H1 (cell line): ENCODE measurements at regions not wholly inside any gene's neighbourhood (a gene's known extent, or its start where the extent isn't known, plus 50 kb on each side); places are given as distances from the start of the nearest gene placed in this dataset.
"Not testable (repeated sequence)": the region's sequence is repeated elsewhere in the genome, so short reads cannot be mapped to it uniquely, and the experiment has no call there.

Source experiments
- CTCF ChIA-PET: fragments of 300-600 bp; sonication (Branson Sonifier 250); formaldehyde crosslinking; loops from one replicate; lab custom pipeline; 2021; ENCODE audit not compliant: partially characterized antibody; lab: Charles Lee
- POLR2A ChIA-PET: fragments of 300-600 bp; sonication (Branson Sonifier 250); formaldehyde crosslinking; loops from one replicate; lab custom pipeline; 2021; ENCODE audit warnings: inconsistent platforms; ENCODE audit not compliant: partially characterized antibody; lab: Charles Lee
- DNase-seq, 2 experiments: peaks; one replicate each; pipeline versions ENCODE4 v3.0.0 to v3.0.0-alpha.2; 2010 to 2022; ENCODE audit warnings: low spot score in 2 of 2, low read depth in 1 of 2, mixed read lengths in 1 of 2
- FAIRE-seq: peaks from 2 replicates; lab custom pipeline; 2011; peaks lifted over from hg19 to GRCh38; lab: Jason Lieb, UNC
- H2AFZ ChIP-seq: 2 replicates; pipeline ENCODE4 v1.8.1; 2012; ENCODE audit warnings: low read length, inconsistent platforms
- H2AK5ac ChIP-seq: 2 replicates; pipeline ENCODE4 v1.6.1; 2013; ENCODE audit warnings: low read depth, low read length
- H2BK120ac ChIP-seq: replicated peaks from 2 replicates; pipeline ENCODE3; 2013; ENCODE audit warnings: low read depth, low read length, inconsistent platforms
- H2BK12ac ChIP-seq: 2 replicates; pipeline ENCODE4 v1.6.1; 2013; ENCODE audit warnings: low read depth, low read length
- H2BK15ac ChIP-seq: 2 replicates; pipeline ENCODE4 v1.6.1; 2013; ENCODE audit warnings: low read length
- H2BK20ac ChIP-seq: 2 replicates; pipeline ENCODE4 v1.6.1; 2013; ENCODE audit warnings: low read length
- H2BK5ac ChIP-seq: 2 replicates; pipeline ENCODE4 v1.6.1; 2013; ENCODE audit warnings: low read depth, low read length
- H3K14ac ChIP-seq: 2 replicates; pipeline ENCODE4 v1.6.1; 2013; ENCODE audit warnings: inconsistent platforms; ENCODE audit not compliant: insufficient read length
- H3K18ac ChIP-seq: 2 replicates; pipeline ENCODE4 v1.6.1; 2013; ENCODE audit warnings: low read length; ENCODE audit errors: extremely low read depth
- H3K23ac ChIP-seq: 2 replicates; pipeline ENCODE4 v1.6.1; 2013; ENCODE audit warnings: inconsistent platforms; ENCODE audit not compliant: insufficient read length
- H3K23me2 ChIP-seq: 2 replicates; pipeline ENCODE4 v1.6.1; 2013; ENCODE audit warnings: low read depth, low read length
- H3K27ac ChIP-seq: 2 replicates; pipeline ENCODE4 v1.6.1; 2011; ENCODE audit warnings: low read depth, low read length, inconsistent platforms
- H3K27me3 ChIP-seq, 4 experiments: replicated peaks in 1 of 4; 1 replicate in 1 of 4; 2 replicates in 3 of 4; pipeline versions ENCODE4 v1.6.1 to v1.8.1; 2011 to 2013; ENCODE audit warnings: low read length in 3 of 4, mild to moderate bottlenecking in 3 of 4, inconsistent platforms in 2 of 4, mixed read lengths in 2 of 4, moderate library complexity in 1 of 4; ENCODE audit not compliant: control insufficient read depth in 3 of 4, insufficient read depth in 3 of 4; ENCODE audit errors: extremely low read depth in 1 of 4
- H3K36me3 ChIP-seq, 4 experiments: 2 replicates each; pipeline versions ENCODE4 v1.6.1 to v1.8.1; 2011 to 2013; ENCODE audit warnings: mild to moderate bottlenecking in 4 of 4, low read length in 3 of 4, moderate library complexity in 2 of 4, control low read depth in 1 of 4, inconsistent platforms in 1 of 4; ENCODE audit not compliant: insufficient read depth in 4 of 4, control insufficient read depth in 2 of 4
- H3K4ac ChIP-seq: replicated peaks from 2 replicates; pipeline ENCODE3; 2013; ENCODE audit warnings: low read length, low read depth, mixed read lengths, inconsistent platforms; ENCODE audit not compliant: insufficient read length
- H3K4me1 ChIP-seq, 4 experiments: replicated peaks in 1 of 4; 1 replicate in 1 of 4; 2 replicates in 3 of 4; pipeline versions ENCODE4 v1.6.1 to v1.8.1; 2011 to 2013; ENCODE audit warnings: low read length in 3 of 4, inconsistent platforms in 2 of 4, mixed read lengths in 1 of 4; ENCODE audit not compliant: insufficient read depth in 4 of 4, control insufficient read depth in 3 of 4
- H3K4me2 ChIP-seq, 2 experiments: 2 replicates each; pipeline versions ENCODE4 v1.6.1 to v1.8.1; 2011 to 2013; ENCODE audit warnings: low read depth in 2 of 2, low read length in 2 of 2, control low read depth in 1 of 2, inconsistent platforms in 1 of 2, mild to moderate bottlenecking in 1 of 2; ENCODE audit not compliant: insufficient read depth in 1 of 2
- H3K4me3 ChIP-seq, 4 experiments: fragments of 200-600, 300-600 bp in 1 of 4; sonication (generic), shearing (Covaris generic), sonication (Bioruptor Twin) in 1 of 4; 2 replicates each; pipeline versions ENCODE4 v1.5.1 to v1.8.1; 2011 to 2016; ENCODE audit warnings: low read length in 4 of 4, low read depth in 3 of 4, control low read depth in 2 of 4, inconsistent platforms in 2 of 4, mild to moderate bottlenecking in 2 of 4, mixed read lengths in 1 of 4, moderate library complexity in 1 of 4; ENCODE audit not compliant: insufficient read depth in 2 of 4; ENCODE audit errors: extremely low read depth in 1 of 4
- H3K56ac ChIP-seq: replicated peaks from 2 replicates; pipeline ENCODE3; 2013; ENCODE audit warnings: low read depth, mild to moderate bottlenecking, mixed read lengths, low read length, inconsistent platforms; ENCODE audit not compliant: insufficient read length
- H3K79me1 ChIP-seq: 2 replicates; pipeline ENCODE4 v1.6.1; 2013; ENCODE audit warnings: low read depth, low read length, control low read depth
- H3K79me2 ChIP-seq, 2 experiments: 2 replicates each; pipeline versions ENCODE4 v1.6.1 to v1.8.1; 2012 to 2013; ENCODE audit warnings: low read length in 2 of 2, mild to moderate bottlenecking in 2 of 2, inconsistent platforms in 1 of 2; ENCODE audit not compliant: insufficient read depth in 2 of 2, control insufficient read depth in 1 of 2
- H3K9ac ChIP-seq, 4 experiments: replicated peaks in 1 of 4; 1 replicate in 1 of 4; 2 replicates in 3 of 4; pipeline versions ENCODE4 v1.6.1 to v1.8.1; 2011 to 2013; ENCODE audit warnings: low read depth in 3 of 4, low read length in 3 of 4, control low read depth in 2 of 4, mild to moderate bottlenecking in 2 of 4, moderate library complexity in 2 of 4, inconsistent platforms in 1 of 4; ENCODE audit errors: extremely low read depth in 1 of 4
- H3K9me3 ChIP-seq, 2 experiments: 2 replicates each; pipeline versions ENCODE4 v1.6.1 to v1.8.1; 2012 to 2013; ENCODE audit warnings: mild to moderate bottlenecking in 2 of 2, moderate library complexity in 2 of 2, control low read depth in 1 of 2, inconsistent platforms in 1 of 2, low read depth in 1 of 2, low read length in 1 of 2, mixed read lengths in 1 of 2; ENCODE audit not compliant: insufficient read depth in 2 of 2
- H4K20me1 ChIP-seq, 2 experiments: replicated peaks in 1 of 2; 2 replicates each; pipeline versions ENCODE3 to v1.8.1; 2011 to 2013; ENCODE audit warnings: inconsistent platforms in 2 of 2, low read length in 2 of 2, mild to moderate bottlenecking in 1 of 2; ENCODE audit not compliant: insufficient read depth in 2 of 2, control insufficient read depth in 1 of 2
- H4K5ac ChIP-seq: 2 replicates; pipeline ENCODE4 v1.6.1; 2013; ENCODE audit warnings: low read length, low read depth, mixed read lengths, inconsistent platforms; ENCODE audit not compliant: insufficient read length
- H4K8ac ChIP-seq: 2 replicates; pipeline ENCODE4 v1.8.0; 2013; ENCODE audit warnings: mild to moderate bottlenecking, moderate library complexity, low read length, inconsistent platforms; ENCODE audit not compliant: insufficient read depth; ENCODE audit errors: extremely low read depth
- H4K91ac ChIP-seq: replicated peaks from 2 replicates; pipeline ENCODE3; 2013; ENCODE audit warnings: low read length, mixed read lengths, inconsistent platforms; ENCODE audit not compliant: insufficient read length
- WGBS, 2 experiments: shearing (Covaris generic) in 1 of 2; methylation state at CpG; one replicate each; pipeline versions ENCODE4 v1.1.6 to v1.1.7; 2013 to 2015; ENCODE audit warnings: low lambda C conversion rate in 2 of 2, mixed read lengths in 2 of 2, inconsistent platforms in 1 of 2, low coverage in 1 of 2, missing lambda C conversion rate in 1 of 2; ENCODE audit not compliant: insufficient replicate concordance in 2 of 2, insufficient coverage in 1 of 2, insufficient read length in 1 of 2; ENCODE audit errors: extremely low coverage in 1 of 2, missing lambda C conversion rate in 1 of 2; 5-methylcytosine and 5-hydroxymethylcytosine counted together

GRCh38 chr16:26596033-26596432, 470.7 kb upstream of the C16orf82 start:
- WGBS, 2 experiments = 77% methylated on average over 5 of the region's 5 CpGs; no CpG with 5 or more reads in 1 of the 2 experiments
- H3K14ac ChIP-seq, H4K20me1 ChIP-seq, POLR2A ChIA-PET, H2BK12ac ChIP-seq, H3K4me2 ChIP-seq, CTCF ChIA-PET, H3K56ac ChIP-seq, H3K23me2 ChIP-seq, H3K27ac ChIP-seq, H2BK20ac ChIP-seq, H2BK15ac ChIP-seq, H3K9me3 ChIP-seq, H3K23ac ChIP-seq, FAIRE-seq, H4K91ac ChIP-seq, H3K79me2 ChIP-seq, H3K4me3 ChIP-seq, H2AFZ ChIP-seq, H3K79me1 ChIP-seq, H2BK120ac ChIP-seq, H4K5ac ChIP-seq, H4K8ac ChIP-seq, H2AK5ac ChIP-seq, DNase-seq, H3K4ac ChIP-seq, H3K9ac ChIP-seq, H2BK5ac ChIP-seq, H3K18ac ChIP-seq, H3K36me3 ChIP-seq, H3K27me3 ChIP-seq: not testable (repeated sequence)
- peaks cover 4 to 13% (median 11%) of the 10 kb centered on the region in 4 experiments for H3K4me1 ChIP-seq
